HuH-7 (cell line): ENCODE measurements at regions not wholly inside any gene's neighbourhood (a gene's known extent, or its start where the extent isn't known, plus 50 kb on each side); places are given as distances from the start of the nearest gene placed in this dataset.
"Not testable (repeated sequence)": the region's sequence is repeated elsewhere in the genome, so short reads cannot be mapped to it uniquely, and the experiment has no call there.

ENCODE experiments used
- DNase-seq: peaks from one replicate; pipeline ENCODE4 v3.0.0; 2011; ENCODE audit warnings: low spot score

DNA sequence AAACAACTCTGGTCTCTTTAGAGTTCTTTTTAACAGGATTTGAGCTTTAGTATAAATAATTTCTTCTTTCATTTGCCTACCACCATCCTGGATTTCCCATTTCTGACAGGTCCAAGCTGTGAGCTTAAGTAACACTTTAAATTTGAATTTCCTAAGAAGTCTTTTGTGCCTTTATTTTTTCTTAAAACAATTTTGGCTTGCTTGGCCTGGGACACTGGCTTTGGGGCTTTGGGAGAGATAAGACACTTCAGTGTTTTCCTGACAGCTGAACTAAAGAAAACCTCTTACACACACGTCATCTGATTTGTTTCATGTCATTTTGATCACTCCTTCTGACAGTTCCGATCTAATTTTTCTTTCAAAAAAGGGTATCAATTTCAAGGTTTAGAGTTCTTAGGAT, 121.3 kb upstream of the BMPER start:
- no peak for DNase-seq

- DNase-seq, result no peak
These were observed 116.8 kb upstream of the BMPER start for GRCh38 chr7:33788531-33788930.

DNA sequence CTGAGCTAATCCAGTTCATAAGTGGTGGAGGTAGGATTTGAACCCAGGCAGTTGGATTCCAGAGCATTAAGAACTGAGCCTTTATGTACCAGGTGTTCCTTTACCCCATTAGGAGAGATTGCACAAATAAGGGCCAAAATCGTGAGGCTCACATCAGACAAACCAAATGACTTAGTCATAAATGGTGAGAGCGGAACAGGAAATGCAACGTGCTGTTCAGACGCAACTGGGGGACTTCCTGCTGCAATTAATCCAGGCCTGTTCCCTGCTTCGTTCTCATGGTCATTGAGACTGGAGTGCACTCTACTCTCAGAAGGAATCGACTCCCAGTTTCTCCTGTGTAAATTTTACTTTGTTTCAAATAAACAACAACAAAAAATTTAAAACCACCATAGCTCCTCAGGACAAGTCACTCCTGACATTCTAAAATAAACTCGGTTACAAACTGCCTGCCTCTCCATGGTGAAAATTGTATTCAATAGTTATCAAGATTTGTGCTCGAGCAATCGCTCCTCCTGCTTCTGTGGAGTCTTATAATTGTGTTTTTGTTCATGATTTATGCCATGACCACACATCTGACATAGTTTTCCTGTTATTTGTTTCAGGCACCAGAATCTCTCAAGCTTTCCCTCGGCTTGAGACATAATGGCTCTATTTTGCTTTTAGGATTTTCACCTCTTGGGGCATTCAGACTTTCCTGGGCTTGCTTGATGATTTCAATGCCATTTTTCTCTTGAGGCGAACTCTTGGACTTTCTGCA, 115.3 kb upstream of the BMPER start:
- DNase-seq, result no peak

DNA sequence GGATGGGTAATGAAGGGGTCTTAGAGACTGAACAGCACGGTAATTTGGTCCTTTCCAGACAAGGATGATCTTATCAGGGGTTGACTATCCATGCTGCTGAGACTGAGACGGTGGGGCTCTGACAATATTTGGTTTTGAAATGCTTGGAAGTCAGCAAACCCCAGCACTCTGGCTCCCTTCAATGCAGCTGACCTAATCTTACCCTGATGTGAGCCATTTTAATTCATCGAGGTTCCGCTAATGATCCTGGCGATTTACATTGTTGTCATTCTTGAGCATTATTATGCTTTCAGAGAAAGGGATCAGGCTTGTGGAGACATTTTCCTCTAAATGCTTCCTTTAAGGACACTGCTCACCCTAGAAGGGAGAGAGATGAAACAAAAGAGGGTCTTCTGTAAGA, 114.6 kb upstream of the BMPER start:
- DNase-seq, result no peak

DNA sequence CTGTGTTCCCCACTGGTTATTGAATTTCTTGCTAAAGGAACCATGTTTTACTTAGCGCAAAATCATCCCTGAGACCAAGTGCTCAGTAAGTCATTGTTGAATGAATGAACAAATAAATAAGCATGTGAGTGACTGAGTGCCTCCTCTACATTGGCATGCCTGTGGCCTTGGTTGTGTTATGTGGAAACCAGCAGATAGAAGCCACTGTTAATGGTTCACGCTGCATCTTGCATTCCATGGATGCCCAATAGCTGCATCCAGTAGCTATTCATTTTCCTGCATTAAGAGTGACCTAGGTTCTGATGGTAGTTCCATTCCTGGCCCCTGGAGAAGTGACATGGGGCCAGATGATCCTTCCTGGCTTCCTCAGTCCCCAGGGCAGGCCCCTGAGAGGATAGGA, 113.3 kb upstream of the BMPER start:
- DNase-seq, result no peak

DNA sequence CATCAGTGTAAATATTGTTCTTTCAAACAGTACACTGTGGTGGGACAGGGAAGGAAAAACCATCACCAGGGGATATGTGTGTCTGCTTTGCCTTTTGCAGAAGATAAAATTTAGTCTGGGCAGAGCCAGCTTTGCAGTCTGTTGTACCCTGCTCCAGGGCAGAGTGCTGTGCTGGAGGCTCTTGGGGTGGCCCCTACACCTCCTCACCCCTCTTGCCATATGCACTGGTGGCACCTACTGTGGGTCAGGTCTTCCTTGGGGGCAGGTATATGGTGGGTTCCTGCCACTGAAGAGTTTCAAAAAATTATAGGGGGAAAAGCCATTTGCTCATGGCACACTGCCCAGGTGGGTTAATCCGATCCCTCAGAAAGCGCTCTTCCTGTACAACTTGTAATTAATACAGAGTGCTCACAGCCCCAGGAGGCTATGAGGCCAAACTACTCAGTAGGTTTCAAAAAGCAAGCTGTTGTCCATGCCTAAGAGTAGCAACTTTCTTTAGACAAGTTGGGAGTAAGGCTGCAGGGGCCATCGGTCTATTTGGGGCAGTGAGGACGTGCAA, 112.7 kb upstream of the BMPER start:
- no peak for DNase-seq

GRCh38 chr7:33793616-33794015, 111.7 kb upstream of the BMPER start:
- DNase-seq, result no peak

- no peak for DNase-seq
These were observed 110.9 kb upstream of the BMPER start for GRCh38 chr7:33794419-33794818.

DNA sequence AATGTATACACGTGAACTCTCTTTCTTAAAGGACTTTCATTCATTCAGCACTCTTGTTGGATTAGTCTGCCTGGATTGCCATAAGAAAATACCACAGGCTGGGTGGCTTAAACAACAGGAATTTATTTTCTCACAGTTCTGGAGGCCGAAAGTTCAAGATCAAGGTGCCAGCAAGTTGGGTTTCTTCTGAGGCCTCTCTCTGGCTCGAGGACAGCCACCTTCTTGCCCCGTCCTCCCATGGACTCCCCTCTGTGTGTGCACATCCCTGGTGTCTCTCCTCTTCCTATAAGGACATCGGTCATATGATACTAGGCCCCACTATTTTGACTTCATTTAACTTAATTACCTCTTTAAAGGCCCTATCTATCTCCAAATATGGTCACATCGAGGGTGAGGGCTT, 110.4 kb upstream of the BMPER start:
- no peak for DNase-seq

DNA sequence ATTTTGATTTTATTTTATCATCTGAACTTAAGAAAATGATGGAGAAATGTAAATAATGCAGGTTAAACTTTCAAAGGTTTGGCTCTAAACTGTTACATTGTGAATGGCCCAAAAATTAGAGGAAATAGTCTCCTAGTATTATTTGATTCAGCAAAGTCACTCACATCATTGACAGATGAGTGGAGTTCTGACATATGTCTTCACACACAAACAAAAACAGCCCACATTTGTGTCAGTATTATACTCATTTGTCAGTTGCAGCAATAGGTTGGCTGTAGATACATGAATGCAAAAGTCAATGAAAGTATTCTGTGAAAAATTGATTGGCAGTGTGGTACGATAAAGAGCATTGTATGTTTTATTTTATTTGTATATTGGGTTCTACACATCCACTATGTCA, 108.8 kb upstream of the BMPER start:
- no peak for DNase-seq

DNA sequence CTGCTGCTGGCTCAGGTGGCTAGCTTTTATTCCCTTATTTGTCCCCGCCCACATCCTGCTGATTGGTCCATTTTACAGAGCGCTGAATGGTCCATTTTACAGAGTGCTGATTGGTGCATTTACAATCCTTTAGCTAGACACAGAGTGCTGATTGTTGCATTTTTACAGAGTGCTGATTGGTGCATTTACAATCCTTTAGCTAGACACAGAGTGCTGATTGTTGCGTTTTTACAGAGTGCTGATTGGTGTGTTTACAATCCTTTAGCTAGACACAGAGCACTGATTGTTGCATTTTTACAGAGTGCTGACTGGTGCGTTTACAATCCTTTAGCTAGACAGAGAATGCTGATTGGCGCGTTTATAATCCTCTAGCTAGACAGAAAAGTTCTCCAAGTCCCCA, 107.8 kb upstream of the BMPER start:
- DNase-seq, result not testable (repeated sequence)

- no peak for DNase-seq
These were observed 106.5 kb upstream of the BMPER start for GRCh38 chr7:33798686-33799325.

GRCh38 chr7:33799766-33800165, 105.6 kb upstream of the BMPER start:
- DNase-seq, result no peak

DNA sequence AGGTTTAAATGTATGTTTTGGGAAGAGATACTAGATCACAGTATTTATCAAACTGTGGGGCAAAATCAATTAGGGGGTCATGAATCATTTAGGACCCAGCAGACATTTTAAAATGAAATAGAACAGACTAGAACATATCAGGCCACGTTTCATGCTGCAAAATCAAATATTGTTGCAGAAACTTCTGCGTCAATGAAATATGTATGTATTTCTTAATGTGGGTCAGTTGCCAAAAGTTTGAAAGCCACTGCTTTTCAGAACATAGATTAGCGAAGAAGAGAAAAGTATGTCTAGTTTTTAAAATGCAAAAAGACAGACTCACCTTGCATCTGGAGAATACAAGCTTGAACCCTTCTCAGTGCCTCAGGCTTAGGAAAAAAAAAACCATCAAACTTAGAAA, 102.7 kb upstream of the BMPER start:
- DNase-seq, result no peak

- no peak for DNase-seq
These were observed 101.1 kb upstream of the BMPER start for GRCh38 chr7:33804140-33804660.

GRCh38 chr7:33805630-33806233, 99.6 kb upstream of the BMPER start:
- no peak for DNase-seq

- DNase-seq, result peak; percentile 23
These were observed 98.8 kb upstream of the BMPER start for GRCh38 chr7:33806298-33807154.

DNA sequence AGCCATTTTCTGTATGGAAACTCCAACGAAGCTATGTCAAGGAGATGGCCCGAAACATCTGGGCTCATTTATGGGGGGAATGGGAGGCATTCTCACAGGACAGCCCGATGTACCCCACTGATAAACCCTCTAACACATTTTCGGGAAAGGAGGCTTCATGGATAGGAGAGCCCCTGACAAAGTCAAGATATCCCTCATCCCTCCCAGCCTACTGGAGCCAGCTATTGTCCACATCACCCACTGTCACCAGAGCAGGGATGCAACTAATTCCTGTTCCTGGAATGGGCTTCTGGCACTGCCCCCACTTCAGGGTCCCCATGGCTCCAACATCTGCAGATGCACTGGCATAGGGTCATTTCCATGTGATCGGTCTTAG, 98.2 kb upstream of the BMPER start:
- DNase-seq, result no peak

DNA sequence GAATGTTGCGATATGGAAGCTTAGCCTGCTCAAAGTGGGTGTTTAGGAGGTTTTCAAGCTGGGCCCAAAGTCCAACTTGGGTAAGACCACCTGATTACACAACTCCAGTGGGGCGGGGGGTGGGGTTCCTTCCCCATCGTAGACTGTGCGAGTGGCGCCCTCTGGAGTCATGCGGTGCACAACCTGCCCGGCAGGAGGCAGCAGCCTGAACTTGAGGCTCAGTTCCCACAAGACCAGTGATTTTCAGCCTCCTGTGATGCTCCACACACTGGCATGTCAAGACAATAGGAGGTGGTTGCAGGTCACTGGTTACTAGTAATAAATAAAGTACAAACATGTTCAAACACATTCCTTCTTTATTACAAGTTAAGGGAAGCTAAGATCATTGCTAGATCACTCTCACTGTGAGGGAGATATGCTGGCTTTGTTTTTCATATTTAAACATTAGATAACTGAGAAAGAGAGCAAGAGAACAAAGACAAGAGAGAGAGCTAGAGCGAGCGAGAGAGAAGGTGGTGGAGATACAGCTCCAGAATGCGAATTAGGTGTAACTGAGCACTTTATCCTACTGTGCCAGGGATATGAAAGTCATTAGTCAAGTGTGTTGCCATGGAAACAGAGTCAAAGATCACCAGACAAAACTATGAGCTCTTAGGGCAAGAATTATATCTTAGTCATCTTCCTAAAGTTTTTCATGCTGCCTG, 97.4 kb upstream of the BMPER start:
- peak; percentile 64 for DNase-seq

GRCh38 chr7:33809228-33809627, 96.1 kb upstream of the BMPER start:
- DNase-seq, result no peak

DNA sequence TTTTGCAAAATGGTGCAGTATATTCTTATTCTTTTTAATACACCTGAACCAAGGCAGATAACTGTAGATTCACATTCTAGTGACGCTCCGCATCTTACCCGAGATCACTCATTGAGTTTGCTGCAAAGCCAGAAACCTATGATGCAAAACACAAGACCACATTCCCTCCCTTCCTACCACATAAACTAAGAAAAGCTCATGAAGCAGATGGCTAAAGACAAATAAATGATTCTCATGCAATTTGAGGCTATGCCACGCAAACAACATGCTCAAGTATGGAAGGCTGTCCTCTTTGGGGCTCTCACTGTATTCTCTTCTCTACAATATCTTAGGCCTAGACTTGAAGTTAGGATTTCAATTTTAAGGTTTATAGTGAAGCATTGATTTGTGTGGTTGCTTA, 95.0 kb upstream of the BMPER start:
- DNase-seq, result no peak
